ENCODE measurements at regions not wholly inside any gene's neighbourhood (a gene's known extent, or its start where the extent isn't known, plus 50 kb on each side); places are given as distances from the start of the nearest gene placed in this dataset.

DNA sequence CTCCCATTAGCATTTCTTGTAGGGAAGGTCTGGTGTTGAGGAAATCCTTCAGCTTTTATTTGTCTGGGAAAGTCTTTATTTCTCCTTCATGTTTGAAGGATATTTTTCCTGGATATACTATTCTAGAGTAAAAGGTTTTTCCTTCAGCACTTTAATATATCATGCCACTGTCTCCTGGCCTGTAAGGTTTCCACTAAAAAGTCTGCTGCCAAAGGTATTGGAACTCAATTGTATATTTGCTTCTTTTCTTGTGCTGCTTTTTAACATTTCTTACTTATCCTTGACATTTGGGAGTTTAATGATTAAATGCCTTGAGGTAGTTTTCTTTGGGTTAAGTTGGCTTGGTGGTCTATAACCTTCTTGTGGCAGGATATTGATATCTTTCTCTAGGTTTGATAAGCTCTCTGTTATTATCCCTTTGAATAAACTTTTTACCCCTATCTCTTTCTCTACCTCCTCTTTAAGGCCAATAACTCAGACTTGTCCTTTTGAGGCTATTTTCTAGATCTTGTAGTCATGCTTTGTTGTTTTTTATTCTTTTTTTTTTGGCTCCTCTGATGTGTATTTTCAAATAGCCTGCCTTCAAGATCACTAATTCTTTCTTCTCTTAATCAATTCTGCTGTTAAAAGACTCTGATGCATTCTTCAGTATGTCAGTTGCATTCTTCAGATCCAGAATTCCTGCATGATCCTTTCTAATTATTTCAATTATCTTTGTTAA, 225.0 kb upstream of the ZNF217 start:
- TF ChIP-seq YY1 (IDR thresholded peaks at IDR 0.05; ENCODE audit: insufficient read depth, insufficient read length) (no peak), ZNF274 (IDR thresholded peaks at IDR 0.05; ENCODE audit: low read depth, low read length) (no peak)
